Fibroblast of upper back skin (primary cell): ENCODE measurements at regions not wholly inside any gene's neighbourhood (a gene's known extent, or its start where the extent isn't known, plus 50 kb on each side); places are given as distances from the start of the nearest gene placed in this dataset.
"Not testable (repeated sequence)": the region's sequence is repeated elsewhere in the genome, so short reads cannot be mapped to it uniquely, and the experiment has no call there.

Experiments used
- DNase-seq: peaks from one replicate; pipeline ENCODE4 v3.0.0-alpha.2; 2013

DNA sequence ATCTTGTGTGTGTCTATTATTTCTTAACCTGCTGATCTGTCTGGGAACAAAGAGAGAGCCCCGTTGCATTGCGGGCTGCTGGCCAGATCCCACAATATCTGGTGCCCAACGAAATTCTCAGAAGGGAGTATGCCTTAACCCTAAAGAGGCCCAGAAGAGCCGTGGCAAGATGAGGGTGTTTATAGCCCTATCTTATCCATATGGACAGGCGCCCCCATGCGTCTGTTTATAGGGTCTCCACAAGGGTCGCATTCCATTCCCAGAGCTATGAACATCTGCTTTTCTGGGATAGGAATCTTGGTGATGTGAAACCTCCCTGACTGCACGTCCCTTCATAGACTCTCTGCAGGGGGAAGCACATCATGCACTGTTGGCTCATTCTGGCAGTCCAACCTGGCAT is 1262.5 kb downstream of the RAPGEF2 start:
- not testable (repeated sequence) for DNase-seq

DNA sequence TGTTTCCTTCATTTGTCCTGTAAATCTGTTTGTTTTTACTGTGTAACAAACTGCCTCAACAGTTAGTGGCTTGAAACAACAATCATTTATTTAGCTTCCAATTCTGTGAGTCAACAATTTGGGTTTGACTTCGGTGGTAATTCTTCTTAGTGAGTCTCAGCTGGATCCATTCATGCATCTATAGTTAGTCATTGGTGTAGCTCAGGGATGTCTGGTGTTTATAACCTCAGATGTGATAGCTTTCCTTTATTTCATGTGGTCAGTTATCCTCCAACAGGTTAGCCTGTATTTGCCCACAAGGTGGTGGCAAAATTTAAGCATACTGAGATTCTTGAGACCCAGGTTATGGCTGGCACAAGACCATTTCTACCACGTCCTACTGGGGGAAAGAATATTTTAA is 1267.2 kb downstream of the RAPGEF2 start:
- no peak for DNase-seq

DNA sequence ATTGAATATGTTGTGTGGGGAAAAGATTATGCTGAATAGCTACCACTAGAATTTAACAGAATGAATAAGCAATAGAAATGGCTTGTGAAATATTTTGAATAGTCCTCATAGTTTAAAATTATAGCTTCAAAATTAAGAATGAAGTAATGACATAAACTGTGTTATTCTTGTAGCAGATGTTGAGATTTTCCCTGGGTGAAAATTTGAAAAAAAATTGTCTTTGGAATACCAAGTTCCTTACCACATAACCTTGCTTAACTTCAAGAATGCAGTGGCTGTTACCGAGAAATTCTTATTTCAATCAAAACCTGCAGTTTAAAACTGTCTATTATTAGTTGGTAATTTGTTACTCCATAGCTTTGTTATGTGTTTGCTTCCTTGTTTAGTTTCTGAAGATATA is 1268.6 kb downstream of the RAPGEF2 start:
- DNase-seq, result peak; percentile 33

DNA sequence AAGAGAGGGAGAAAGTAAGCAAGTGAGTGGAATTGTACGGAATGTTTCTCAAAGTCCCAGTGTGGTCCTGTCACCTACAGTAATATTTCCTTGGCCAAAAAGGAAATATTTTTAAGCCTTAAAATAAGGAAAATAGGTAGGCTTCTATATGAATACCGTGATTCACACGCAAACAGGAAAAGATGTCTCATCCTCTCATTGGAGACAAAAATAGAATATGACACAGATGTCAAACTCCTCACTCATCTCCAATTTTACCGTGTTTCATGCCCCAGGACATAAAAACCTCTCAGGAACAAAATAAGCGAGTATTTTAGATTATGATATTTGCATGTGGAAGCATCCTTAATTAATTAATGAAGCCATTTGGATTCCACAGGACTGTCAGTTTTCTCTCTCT is 1269.5 kb downstream of the RAPGEF2 start:
- DNase-seq, result no peak

DNA sequence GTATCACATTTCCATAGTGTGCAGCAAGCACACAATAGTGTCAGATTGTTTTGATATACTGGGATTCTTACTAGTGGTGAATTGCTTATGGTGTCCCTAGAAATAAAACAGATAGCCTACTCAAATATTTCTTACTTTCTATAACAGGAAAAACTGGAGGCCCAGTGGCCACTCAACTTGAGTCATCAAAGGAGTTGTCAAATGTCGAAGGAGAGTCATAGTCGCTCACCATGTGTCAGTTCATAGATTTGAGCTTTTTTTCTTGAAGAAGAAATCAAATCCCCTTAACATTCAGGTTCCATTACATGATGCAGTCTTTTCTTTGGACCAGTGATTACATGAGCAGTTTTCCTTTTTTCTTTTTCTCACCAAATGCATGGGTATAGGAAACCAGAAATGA is 1271.0 kb downstream of the RAPGEF2 start:
- no peak for DNase-seq

DNA sequence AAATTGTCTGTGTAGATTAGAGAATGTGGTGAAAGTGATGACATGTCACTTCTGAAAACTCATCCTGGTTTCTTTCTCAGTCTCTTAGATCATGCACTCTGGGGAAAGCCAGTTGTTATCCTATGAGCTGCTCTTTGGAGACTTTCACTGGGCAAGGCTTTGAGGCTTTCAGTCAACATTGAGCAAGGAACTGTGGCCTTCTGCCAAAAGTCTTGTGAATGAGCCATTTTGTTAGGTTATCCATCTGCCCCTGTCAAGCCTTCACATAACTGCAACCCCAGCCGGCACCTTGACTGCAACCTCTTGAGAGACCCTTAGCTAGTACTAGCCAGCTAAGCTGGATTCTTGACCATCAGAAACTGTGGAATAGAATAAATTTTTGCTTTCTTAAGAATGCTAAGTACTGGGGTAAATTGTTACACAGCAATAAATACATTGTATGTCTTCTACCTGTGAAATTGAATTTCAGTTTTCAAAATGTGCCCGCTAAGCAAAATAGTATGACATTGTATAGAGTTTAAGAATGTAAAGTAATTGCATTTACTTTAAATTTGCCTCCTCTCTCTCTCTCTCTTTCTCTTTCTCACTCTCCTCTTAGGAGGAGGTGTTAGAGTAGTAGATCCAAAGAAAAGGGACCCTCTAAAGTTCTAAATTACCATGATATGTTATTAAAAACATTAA is 1273.0 kb downstream of the RAPGEF2 start:
- DNase-seq, result peak; percentile 20

DNA sequence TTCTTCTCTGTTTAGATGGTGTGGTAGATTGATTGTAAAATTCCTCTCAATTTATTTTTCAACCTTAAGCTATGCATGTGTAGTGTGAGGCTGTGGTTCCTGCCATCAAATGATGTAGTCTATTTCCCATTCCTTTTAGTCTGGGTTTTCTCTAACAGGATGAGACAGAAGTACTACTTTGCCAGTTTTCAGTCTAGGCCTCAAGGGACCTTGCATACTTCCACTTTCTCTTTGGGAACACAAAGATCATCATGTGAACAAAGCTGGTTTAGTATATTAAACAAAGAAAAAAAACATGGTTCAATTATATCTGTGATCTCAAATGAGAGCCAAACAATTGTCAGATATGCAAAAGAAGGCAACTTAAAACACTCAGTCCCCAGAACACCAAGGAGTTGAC is 1284.0 kb downstream of the RAPGEF2 start:
- no peak for DNase-seq

DNA sequence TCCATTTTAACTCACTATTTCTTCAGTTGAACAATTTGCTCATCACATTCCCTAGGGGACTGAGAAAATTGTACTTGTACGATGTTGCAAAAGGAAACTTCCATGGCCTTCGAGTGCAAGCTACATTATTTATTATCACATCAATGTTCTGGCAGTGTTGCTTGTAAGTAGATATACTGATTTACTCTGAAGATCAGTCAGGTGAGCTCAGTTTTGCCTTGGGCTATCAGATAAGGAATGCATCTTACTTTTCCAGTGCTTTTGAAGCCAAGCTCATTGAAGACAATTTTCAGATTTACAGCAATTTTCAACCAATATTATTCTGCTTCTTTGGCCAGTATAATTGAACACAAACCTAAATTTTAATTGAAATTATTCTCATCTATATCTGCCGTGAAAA is 1296.9 kb downstream of the RAPGEF2 start:
- DNase-seq, result no peak

DNA sequence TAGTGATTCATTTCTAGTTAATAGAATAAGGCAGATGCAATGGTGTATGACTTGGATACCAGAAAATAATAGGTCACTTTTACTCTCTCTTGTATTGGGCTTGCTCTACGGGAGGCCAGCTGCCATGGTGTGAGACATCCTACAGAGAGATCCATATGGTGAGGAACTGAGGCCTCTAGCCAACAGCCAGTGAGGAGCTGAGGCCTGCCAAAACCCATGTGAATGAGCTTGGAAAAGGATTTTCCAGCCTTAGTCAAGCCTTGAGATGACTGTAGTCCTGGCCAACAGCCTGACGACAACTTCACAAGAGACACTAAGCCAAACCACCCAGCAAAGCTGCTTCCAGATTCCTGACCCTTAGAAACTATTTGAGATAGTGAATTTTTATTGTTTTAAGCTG is 1300.2 kb downstream of the RAPGEF2 start:
- DNase-seq, result no peak

DNA sequence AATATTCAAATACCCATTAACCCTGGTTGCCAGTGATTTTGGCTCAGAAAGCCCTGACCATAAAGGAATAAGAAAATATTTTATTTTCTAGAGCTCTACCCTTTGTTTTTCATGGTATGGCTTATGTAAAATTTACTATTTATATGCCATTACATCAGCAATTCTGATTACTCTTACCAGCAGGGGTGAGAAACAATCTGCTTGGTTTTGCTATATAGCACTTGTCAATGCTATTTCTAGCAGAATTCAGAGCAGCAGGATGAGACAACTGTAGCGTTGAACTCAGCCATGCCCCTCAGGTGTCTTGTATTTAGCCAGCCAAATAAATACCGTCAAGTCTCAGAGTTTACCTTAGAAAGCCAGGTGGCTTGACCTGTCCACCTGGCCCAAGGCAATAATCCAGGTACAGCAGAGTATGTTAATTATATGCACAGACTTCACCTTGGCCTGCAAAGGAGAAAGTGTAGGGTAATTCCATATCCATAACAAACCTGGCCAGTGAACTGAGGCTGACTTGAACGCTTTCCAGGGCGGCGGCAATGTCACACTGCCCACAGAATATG is 1303.5 kb downstream of the RAPGEF2 start:
- no peak for DNase-seq

DNA sequence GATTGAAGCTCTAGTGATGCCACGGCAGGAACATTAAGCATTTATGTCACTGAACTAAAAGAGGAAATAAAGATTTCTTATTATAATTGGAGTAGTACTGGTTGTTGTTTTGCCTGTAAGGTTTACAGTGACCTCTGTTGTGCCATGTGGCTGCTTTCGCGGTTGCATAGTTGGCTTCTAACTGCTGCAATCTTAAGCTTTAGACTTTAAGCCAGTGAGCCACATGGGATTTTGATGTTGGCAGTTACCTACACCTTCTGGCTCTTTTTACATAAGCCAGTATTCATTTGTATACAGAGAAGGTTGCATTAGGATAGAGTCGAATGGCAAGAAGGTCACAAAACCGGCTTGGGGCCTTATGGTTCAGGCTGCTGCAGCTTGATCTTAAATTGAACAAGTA is 1311.6 kb downstream of the RAPGEF2 start:
- no peak for DNase-seq

DNA sequence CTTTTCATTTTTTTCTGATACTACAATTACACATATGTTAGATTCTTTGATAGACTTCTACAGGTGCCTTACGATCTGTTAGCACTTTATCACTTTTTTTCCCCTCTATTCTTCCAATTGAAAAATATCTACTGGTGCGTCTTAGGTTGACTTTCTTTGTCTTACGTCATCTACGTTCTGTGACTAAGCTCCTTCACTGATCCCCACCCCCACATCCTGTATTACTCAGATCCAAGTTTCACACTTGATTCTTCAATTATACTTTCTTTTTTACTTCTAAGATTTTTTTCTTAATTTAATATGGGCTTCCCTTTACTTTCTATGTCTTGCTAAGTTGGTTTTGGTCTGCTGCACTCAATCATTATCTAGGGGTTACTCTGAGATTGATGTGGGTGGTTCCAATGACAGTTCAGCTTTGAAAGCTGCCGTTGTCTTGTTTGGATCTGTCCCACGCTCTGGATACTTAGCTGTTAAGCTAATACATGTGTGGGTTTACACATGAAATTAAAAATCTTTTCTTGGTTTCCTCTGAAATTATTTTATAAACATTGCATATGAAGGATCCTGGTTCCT is 1321.1 kb downstream of the RAPGEF2 start:
- DNase-seq, result peak; percentile 1

DNA sequence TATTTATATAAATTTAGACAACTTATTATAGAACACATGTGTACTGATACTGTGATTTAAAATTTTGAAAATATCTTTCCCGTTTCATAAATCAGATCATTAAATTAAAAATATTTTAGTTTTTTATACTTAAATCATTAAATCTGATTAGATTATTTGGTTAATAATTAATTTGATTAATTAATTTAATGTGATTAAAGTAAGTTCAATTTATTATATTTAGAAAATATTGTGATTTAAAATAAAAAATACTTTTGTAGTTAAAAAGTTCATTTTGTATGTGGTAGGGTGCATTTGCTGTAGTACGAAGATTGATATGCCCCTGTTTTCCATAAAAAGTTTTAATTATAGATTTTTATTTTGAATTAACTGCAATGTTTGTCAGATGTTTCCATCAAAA is 1323.4 kb downstream of the RAPGEF2 start:
- DNase-seq, result no peak

DNA sequence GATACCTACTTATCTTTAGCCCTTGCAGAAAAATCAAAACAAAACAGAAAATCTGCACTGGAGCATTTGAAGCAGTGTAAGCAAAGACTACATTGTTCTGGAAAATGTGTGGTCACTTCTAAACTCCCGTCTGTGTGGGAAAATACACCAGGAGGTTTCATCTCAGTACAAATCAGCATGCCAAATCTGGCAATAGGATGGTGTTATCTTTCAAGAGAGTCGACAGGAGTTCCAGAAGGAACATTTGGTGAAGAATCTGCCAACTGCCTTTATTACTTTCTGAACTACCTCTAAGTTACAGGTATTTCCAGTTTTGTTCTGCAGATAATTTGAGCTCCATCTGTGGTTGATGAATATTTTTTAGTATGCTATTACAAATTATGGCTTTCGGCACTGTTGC is 1348.0 kb downstream of the RAPGEF2 start:
- no peak for DNase-seq

DNA sequence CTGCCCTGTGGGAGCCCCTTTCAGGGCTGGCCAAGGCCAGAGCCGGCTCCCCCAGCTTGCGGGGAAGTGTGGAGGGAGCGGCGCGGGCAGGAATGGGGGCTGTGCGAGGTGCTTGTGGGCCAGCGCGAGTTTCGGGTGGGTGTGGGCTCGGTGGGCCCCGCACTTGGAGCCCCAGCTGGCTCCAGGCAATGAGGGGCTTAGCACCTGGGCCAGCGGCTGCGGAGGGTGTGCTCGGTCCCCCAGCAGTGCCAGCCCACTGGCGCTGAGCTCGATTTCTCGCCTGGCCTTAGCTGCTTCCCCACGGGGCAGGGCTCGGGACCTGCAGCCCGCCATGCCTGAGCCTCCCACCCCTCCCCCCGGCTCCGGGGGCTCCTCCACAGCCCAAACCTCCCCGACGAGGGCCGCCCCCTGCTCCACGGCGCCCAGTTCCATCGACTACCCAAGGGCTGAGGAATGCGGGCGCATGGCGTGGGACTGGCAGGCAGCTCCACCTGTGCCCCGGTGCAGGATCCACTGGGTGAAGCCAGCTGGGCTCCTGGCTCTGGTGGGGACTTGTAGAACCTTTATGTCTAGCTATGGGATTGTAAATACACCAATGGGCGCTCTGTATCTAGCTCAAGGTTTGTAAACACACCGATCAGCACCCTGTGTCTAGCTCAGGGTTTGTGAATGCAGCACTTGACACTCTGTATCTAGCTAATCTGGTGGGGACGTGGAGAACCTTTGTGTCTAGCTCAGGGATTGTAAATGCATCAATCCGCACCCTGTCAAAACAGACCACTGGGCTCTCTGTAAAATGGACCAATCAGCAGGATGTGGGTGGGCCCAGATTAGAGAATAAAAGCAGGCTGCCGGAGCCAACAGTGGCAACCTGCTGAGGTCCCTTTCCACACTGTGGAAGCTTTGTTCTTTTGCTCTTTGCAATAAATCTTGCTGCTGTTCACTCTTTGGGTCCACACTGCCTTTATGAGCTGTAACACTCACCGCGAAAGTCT is 1379.1 kb downstream of the RAPGEF2 start:
- not testable (repeated sequence) for DNase-seq

DNA sequence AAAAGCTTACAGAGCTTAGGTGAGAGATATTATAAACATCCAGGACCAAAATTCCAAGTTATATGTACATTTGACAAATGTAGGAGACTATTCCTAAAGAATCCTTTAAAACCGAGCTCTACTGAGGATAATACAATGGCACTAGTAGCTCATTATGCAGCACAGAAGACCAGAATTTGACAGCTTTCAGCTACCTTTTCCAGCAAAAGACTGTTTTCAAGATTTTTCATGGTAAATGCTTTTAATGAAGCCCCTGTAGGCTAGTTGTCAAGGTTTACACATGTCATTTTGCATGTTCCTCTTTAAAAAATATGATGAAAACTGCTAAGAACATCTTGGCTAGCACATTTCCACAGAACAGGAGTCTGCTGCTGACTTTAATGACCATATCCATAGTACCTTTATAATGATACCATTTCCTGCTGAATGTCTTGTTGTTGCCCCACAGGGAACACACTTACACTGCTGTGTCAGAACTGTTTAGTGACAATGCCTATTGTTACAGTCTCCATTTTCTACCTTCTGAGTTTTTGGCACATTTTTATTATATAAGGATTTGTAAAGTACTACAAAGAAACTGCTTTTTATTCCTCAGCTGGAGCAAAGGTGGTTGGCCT is 1382.3 kb downstream of the RAPGEF2 start:
- no peak for DNase-seq

DNA sequence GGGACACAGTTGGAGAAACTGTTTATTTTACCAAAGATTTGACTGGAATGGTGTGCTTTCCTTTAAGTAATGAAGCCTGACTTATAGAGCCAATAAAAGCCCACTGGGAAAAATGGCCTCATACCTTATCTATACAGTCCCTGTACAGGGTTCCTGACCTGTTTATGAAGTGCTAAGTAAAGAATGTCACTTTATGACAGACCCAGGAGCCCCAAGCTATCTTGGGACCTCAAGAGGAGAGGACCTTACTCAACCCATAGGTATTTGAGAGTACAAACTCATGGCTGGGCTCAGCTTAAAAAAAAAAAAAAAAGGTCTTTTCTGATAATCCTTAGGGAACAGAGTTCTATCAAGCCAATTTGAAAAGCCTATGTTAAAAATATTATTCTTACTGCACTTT is 1389.3 kb downstream of the RAPGEF2 start:
- no peak for DNase-seq

DNA sequence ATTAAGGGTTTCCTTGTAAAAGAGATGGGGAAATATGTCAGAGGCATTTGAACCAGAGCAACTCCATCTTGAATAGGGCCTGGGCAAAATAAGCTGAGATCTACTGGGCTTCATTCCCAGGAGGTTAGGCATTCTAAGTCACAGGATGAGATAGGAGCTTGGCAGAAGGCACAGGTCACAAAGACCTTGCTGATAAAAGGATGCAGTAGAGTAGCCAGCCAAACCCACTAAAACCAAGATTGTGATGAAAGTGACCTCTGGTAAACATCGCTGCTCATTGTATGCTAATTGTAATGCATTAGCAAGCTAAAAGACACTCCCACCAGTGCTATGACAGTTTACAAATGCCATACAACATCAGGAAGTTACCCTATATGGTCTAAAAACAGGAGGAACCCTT is 1390.3 kb downstream of the RAPGEF2 start:
- DNase-seq, result no peak

DNA sequence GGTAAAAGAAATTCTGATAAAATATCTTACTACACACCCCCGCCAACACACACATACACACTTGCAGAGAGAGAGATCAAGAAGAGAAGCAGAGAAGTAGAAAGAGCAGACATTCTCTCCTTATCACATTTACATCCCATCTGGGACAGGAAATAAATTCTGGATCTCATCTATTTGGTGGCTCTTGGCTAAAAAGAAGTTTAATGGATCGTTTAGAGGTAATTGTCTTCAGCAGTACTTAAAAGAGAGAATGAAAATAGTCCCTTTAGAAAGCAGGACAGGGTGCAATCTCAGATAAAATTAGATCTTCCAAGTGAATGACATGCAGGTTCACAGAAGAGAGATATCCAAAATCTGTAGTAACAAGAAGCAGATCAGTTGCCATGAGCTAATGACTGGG is 1392.5 kb downstream of the RAPGEF2 start:
- DNase-seq, result no peak

DNA sequence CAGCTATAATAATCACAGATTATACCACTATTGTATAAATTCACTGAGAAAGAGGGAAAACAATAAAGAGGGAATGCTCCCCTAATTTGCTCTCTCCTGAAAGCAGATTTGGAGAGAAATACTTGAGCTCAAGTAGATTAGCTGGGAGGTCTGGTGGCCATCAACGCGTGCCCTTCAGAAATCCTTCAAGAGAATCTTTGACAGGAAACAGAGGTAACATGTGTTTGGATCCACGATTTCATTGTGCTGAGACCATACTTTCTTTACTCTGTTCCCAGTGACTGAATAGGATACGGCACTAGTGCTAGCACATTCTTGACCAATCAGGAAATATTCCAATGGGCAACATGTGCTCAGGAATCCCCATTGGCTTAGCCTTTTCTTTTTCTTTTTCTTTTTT is 1395.3 kb downstream of the RAPGEF2 start:
- no peak for DNase-seq

DNA sequence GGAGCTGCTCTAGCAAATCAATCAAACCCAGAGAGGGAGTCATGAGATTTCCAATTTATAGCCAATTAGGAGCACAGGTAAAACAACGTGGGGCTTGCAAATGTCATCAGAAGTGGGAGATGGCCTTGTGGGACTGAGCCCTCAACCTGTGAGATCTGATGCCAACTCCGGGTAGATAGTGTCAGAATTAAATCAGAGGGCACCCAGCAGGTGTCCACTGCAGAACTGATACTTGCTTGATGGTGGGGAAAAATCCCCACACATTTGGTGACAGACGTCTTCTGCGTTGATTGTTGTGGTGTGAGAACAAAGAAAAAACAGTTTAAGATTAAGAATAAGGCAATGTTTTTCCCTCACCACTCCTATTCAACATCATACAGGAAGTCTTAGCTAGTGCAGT is 1402.8 kb downstream of the RAPGEF2 start:
- DNase-seq, result no peak

DNA sequence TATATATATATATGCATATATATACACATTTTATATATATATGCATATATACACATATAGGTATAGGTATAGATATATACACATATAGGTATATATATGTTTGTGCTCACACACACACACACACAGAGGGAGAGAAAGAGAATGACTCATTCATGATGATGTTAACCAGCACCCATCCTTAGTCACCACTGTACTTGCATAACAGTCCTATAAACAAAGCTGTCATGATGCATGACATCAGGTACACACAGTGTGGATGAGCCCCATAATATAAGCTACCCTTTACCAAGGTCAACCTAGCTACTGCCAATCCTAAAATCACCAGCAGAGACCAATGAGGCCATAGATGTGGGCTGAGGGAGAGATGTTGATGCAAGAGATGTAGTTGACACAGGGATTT is 1408.0 kb downstream of the RAPGEF2 start:
- peak; percentile 8 for DNase-seq

DNA sequence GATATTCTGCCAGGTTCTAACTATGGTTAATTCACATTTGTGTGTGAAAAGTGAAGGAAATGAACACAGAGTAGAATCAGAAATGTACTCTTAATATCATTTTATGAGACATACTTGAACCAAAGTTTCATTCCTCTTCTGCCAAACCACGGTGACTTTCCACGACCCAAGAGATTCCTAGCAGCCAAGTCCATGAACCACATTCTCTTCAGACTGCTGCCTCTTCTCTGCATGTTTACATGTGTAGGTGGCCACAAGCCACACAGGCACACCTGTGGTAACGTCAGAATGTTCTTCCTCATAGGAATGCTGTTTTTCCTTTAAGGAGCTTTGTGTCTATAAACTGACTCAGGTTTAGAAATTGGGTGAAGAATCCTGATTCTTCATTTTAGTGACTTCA is 1411.2 kb downstream of the RAPGEF2 start:
- peak; percentile 9 for DNase-seq
